NCI-H82 treated with DMSO at 0.1 percent for 48 hours (cell line): ENCODE measurements at regions not wholly inside any gene's neighbourhood (a gene's known extent, or its start where the extent isn't known, plus 50 kb on each side); places are given as distances from the start of the nearest gene placed in this dataset.
"Not testable (repeated sequence)": the region's sequence is repeated elsewhere in the genome, so short reads cannot be mapped to it uniquely, and the experiment has no call there.

Experiments
- DNase-seq: peaks from one replicate; lab custom pipeline; 2025; ENCODE audit not compliant: unreplicated experiment; lab: John Stamatoyannopoulos, UW

DNA sequence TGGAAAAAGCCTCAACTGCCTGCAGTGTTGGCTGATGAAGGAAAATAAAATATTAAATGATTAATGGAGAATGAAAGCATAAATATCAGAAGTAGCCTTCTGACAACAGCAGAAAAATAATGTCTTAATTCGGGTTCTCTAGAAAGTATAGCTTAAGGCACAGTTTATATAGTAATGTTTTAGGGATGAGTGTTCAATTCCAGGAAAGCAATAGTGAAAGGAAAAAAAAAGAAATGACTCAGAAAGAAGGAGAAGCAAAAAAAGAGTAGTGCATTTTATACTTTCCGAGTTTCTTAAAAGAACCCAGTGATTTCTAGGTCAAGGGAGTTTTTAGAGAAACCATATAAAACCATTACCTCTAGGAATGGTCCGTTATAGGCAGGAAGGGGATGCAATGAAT lies 137.3 kb downstream of the HTR1B start:
- no peak for DNase-seq

DNA sequence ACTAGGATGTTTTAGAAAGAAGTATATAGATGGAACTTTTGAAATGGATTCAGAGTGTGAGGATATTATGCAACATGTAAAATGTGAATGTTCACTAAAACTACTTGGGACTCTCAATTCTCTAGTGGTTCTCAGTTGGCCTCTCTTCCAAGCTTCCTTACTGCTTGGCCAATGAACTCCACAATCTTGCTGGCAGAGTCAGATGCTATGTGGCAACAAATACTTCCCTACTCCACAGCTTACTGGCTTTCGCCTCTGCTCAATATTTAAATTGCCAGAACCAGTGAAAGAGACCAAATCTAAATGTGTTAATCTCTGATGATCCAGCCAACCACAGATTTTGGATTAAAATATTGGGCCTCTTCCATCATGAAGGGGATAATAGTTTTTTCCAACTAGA lies 138.4 kb downstream of the HTR1B start:
- no peak for DNase-seq

DNA sequence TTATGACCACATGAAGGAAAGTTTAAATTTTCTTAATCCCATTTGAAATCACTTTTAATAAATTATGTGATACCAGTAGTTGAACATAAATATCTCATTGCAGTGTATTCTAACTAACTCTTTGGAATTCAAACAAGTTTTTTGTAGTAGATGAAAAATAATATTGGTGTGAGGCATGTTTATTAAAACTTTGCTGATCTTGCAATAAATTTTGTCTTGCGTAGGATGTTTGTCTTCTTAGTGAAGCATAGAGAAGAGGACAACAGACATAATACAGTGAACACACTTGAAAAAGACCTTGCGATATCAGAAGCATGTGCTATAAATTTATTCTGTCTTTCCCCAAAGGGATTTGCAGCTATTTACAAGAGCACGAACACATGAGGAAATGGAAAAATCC lies 140.7 kb downstream of the HTR1B start:
- no peak for DNase-seq

DNA sequence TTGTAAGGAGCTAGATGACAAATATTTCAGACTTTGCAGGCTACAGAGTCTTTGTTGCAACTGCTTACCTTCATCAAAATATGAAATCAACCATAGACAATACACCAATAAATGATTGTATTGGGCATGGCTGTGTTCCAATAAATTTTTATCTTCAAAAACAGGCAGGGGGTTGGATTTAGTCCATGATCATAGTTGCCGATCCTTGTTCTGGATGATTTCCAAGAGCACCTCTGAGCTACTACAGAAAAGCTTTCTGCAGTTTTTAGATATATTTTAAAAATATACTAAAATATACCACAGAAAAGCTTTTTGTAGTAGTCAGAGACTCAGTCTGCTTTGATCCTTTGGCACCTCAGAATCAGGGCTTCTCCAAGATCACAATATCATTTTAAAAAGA lies 145.0 kb downstream of the HTR1B start:
- DNase-seq, result no peak

DNA sequence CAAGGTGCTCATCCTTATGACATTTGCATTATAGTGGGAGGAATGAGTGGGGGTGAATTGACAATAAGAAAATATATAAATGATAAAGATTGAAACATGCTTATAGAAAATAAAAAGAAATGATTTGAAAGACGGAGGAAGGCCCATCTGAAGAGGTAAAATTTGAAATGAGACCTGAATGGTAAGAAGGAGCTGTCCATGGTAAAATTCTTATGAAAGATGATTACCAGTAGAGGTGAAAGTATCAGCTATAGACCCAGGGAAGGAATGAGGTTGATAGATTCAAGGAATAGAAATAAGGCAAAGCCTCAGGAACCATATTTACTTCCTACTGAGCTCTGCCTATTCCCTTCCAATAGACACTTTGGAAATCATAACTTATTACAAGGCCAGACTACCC lies 149.7 kb downstream of the HTR1B start:
- no peak for DNase-seq

DNA sequence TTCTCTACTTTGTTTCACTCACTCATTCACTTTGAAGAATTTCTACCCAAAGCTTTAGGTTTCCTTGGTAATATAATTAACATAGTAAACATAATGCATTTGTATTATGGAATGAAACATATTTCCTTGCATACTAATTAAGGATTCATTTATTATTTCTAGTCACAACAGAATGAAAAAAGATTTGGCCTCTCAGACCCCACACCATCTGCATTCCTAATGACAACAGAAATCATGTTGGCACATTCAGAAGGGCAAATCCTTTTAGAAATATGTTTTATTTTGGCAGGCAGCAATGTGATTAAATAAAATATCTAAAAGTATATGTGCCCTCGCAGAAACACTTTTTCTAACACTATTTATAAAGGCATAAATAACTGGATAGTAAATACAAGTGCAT lies 163.4 kb downstream of the HTR1B start:
- DNase-seq, result no peak

DNA sequence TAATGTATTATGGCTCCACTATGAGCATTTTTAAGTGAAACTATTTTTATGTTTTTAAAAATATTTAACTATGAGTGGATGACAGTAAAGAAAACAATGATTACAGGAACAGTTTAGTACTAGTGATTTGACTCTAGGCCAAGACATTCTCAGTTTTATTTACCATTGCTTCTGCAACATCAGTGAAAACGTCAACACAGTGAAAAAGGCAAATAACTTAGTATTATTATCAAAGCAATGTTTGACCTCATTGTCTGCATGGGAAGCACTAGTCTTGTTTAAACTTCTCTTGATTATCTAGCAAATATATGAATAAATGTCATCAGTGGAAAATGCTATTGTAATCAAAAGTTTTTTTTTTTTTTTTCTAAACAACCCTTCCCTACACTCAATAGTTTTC lies 165.0 kb downstream of the HTR1B start:
- DNase-seq, result no peak

DNA sequence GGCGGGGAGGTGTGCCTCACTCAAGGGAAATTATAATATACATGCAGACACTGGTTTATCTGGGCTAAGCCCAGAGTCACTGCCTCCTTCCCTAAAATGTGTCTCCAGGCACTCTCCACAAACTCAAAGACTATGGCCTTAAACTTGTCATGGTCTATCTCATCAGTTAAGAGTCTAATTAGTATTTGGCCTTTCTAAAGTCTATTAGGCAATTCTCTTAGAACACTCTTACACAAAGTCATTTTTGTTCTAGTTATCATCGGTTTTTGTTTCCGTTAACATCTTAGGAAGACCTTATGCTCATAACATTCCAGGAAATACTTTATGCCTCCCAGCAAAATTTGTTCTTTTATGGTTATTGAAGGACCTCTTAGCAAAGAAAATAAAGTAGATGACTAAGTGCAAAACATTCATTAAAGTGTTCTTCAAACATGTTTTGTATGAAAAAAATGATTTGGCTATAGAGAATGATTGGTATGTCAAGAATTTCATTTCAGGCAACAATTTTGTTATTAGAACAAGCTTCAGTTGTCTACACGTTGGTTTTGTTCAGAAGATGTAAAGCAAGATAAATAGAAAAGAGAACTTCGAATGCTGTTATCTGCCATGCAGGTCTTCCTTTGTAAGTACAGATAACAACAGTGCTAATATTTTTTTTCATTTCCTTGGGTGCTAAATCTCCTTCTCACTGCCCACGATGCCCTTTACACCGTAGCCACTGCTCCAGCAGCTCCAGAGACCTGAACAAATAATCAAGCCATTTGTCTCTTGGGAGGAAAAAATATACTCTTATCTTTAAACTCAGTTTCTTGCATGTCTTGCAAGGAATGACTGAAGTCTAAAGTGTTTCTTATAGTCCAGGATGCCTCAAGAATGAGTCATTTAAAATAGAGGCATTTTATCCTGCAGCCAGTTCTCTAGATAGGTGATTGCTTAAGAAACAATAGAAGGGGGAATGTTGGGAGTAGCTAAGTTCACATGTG lies 170.4 kb downstream of the HTR1B start:
- no peak for DNase-seq

DNA sequence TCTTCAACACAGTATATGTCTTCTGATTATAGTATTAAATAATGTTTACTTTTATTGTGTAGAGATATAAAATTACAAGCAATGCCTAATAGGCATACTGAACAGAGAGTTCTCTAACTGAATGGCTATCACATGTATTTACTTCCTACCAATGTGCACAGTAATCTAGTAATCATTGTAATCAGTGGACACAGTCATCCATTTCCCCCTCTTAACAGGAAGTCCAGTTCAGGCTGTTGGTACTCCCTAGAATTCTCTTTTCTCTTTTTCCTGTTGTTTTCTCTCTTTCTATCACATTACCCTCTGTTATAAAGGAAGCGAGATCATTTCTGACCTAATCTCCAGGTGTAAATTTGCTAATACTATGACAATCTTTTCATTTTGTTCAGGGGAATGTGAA lies 172.5 kb downstream of the HTR1B start:
- no peak for DNase-seq

DNA sequence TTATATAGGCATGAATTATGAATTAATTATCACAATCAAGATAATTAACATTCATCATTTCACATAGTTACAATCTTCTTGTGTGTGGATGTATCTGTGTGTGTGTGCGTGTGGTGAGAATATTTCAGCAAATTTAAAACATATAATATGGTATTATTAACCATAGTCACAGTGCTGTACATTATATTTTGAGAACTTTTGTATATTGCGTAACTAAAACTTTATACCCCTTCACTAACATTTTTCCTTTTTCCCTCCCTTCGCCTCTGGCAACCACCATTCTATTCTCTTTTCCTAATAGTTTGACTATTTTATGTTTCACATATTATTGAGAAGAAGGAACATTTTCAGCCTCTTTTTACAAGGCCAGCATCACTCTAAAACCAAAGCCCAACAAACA lies 176.8 kb downstream of the HTR1B start:
- DNase-seq, result no peak

DNA sequence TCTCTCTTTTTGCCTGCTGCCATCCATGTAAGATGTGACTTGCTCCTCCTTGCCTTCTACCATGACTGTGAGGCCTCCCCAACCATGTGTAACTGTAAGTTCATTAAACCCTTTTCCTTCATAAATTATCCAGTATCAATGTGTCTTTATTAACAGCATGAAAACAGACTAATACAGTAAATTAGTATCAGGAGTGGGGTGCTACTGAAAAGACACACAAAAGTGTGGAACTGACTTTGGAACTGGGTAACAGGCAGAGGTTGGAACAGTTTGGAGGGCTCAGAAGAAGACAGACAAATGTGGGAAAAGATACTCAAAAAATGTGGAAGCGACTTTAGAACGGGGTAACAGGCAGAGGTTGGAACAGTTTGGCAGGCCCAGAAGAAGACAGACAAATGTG lies 189.4 kb downstream of the HTR1B start:
- no peak for DNase-seq

DNA sequence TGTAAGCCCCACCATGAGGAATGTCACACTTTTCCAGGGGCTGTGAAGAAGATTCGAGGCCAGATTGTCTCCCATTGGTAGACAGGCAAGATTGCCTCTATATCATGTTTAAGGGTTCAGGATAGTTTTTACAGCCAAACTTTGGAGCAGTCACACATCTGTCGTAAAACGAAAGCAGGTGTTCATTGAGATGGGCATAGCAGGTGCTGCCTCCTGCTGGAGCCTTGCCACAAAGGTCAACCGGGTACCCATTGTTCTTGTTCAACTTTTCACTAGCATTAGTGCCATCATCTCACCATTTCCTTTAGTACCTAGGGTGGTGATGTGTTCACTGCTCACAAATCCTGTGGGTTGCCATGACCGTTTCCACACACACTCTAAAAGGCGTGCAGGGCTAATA lies 198.3 kb downstream of the HTR1B start:
- no peak for DNase-seq

DNA sequence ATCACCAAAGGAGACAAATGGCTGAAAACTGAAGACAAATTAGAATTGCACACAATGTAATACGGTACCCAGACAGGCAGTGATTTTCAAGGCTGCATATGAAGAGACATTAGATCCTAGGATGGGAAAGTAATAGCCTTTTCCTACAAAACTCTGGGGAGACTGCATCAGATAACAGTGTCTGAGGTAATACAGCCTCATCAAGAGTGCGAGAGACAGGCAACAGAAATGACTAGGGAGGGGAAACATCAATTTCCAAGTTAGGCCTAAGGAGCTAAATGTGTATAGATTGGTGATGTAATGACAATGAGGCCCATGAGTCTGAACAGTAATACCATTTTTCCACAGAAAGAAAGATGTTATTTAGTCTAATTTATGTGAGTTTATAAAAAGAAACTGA lies 200.3 kb downstream of the HTR1B start:
- no peak for DNase-seq

DNA sequence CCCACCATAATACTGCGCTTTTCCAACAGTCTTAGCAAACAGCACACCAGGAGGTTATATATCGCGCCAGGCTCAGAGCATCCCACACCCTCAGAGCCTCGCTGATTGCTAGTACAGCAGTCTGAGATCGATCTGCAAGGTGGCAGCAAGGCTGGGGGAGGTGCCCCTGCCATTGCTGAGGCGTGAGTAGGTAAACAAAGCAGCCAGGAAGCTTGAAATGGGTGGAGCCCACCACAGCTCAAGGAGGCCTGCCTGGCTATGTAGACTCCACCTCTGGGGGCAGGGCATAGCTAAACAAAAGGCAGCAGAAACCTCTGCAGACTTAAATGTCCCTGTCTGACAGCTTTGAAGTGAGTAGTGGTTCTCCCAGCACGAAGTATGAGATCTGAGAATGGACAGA lies 211.5 kb downstream of the HTR1B start:
- not testable (repeated sequence) for DNase-seq

DNA sequence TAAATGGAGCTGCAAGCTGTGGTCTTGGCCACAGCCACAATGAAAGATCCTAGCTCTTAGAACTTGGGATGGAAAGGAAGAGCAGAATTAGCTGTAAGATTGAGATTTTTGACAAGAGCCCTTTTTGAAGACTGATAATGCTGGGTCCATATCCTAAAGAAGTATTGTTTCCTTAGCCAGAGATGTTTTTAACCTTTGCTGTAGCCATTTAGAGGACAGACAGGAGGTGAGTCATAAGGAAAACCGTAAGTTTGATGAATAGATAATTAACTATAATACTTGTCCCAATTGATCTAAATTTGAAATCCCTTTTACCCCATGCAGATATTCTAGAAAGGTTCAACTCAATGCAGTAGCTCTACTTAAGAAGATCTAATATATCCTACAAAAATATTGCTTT lies 213.7 kb downstream of the HTR1B start:
- DNase-seq, result no peak

DNA sequence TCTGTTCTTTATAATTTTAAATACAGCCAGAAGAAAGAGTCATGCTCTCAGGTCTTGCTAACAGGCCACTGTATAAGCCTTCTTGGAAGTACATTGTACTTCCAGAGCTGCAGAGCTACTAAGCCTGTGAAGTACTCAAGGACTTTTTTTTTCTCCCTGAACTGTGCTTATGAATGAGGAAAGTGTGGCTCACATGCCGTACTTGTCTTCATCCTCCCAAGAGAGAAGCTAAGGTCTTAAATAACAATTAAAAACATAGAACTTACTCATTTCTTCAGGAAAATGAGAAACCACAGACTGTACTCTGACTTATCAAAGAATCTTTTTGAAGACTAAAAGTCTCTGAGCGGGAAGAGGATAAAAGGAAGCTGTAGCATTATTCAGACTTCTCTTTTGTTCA lies 218.3 kb downstream of the HTR1B start:
- no peak for DNase-seq

DNA sequence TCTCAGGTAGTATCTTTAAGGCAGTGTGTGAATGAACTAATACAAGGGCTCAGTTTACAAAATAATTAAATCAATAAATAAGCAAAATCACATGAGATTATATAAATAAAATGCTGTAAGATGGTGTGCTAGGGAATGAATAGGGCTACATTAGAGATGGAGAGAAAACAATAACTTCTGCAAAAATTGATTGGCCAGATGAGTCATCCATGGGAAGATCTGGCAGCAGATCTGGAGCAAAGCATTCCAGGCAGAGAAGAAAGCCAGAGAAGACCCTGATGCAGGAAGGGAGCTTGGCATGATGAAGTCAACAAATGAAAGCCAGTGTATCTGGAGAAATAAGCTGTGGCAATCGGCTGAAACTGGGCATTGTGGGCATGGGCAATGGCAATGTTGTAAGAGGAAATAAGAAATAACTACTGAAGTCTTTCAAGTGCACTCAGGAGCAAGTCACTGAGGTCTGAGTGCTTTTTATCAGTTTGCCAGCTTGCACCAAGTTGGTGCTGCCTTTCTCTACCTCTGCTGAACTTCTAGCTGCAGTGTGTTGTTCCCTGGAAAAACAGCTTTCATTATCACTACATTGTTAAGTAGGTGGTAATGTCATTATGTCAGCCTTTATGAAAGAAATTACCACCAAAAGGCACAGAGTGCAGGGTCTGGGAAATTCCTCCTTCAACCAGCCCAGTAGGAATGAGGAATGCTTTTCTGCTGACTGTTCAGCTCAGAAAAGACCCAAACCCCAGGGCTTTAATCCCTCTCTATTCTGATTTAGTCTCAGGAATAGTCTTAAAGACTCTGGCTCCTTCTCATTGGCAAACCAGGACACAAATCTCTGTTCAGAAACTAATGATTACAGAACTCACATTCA lies 231.6 kb downstream of the HTR1B start:
- DNase-seq, result no peak

DNA sequence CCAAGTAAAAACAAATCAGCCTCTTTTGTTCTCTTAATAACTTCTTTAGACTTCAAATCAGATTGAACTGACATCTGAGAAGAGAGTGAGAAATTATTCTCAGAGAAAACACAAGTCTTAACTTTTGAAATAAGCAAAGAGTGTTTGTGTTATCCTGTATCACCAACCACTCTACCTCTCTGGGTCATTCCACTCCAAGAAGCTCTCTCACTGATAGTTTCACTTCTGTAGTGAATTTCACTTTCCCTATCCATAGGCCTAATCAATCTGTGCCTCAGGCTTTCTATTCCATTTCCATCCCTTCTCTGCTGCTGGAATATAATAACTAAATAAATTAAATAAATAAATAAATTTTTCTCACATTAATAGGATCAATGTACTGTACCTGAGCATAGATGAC lies 235.0 kb downstream of the HTR1B start:
- DNase-seq, result no peak

DNA sequence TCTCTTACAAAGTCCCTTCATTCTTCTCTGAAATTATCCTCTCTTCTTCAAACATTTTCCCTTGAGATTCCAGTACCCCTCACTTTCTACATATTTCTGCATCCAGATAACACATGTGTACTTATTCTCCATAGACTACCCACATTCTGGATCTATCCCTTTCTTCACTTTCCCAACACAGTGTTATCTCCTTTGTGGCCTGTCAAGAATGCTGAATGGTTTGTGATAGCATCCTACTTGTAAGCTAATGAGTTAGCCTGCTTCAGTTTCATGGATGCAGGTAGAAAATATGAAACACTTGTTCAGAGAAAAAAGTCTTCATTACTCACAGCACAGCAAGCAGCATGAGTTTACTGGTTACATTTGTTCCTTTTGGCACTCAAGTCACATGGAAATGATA lies 245.4 kb downstream of the HTR1B start:
- no peak for DNase-seq

DNA sequence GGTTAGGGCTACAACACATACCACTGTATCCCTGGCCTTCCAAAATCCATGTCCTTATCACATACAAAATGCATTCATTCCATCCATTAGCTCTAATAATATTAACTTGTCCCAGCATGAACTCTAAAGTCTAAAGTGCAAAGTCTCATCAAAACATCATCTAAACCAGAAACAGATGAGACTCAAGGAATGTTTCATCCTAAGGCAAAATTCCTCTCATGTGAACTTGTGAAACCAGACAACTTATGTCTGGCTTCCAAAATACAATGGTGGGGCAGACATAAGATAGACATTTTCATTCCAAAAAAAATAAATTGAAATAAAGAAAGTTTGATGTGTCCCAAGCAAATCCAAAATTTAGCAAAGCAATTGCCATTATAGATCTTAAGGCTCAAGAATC lies 257.4 kb downstream of the HTR1B start:
- no peak for DNase-seq

DNA sequence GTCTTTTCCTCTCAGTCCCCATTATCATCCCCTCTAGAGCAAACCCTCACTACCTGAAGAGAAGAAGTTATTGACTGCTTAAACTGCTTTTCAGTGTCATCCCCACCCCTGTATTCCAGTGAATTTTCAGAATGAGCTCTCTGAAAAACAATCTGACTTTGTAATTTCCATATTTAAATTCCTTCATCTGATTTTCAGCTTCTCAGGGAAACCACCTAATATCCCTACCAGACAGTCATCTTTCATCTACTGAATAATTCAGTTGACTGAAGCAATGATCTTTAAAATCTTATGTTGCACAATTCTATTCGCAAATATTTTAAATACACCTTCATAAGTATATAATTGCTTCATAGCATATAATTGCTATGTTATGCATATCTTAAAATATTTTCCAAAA lies 258.7 kb downstream of the HTR1B start:
- no peak for DNase-seq

DNA sequence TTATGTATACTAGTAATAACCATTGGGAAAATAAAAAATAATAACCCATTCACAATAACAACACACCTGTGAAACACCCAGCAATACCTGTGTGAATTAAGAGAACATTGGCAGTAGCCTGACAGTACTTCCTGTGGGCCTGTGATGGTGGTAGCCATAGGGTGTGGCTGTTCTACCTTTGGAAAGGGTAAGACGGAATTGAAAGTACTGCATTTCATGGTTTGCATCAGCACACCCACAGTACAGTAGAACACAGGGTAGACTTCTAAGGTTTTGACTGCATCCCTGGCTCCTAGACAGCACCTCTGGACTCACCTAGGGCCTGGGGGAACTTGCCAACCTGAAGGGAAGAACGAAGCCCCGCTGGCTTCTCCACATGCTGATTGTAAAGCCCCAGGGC lies 279.8 kb downstream of the HTR1B start:
- DNase-seq, result no peak
